SU-DHL-6 (cell line): ENCODE measurements at regions not wholly inside any gene's neighbourhood (a gene's known extent, or its start where the extent isn't known, plus 50 kb on each side); places are given as distances from the start of the nearest gene placed in this dataset.

Experiments used
- H2AFZ ChIP-seq: fragments of 200-600 bp; sonication (generic); 2 replicates; pipeline ENCODE4 v1.6.1; 2014; ENCODE audit warnings: low read depth, mild to moderate bottlenecking, moderate library complexity, mixed read lengths, antibody characterized with exemption, low read length; ENCODE audit not compliant: severe bottlenecking
- H3F3A ChIP-seq: fragments of 200-600 bp; shearing (Covaris generic); 2 replicates; pipeline ENCODE4 v1.6.0; 2016; ENCODE audit warnings: antibody characterized with exemption, mild to moderate bottlenecking; ENCODE audit not compliant: insufficient read depth
- H3K27ac ChIP-seq: fragments of 200-600 bp; sonication (generic); 2 replicates; pipeline ENCODE4 v1.5.1; 2016; ENCODE audit warnings: low read depth, mild to moderate bottlenecking, low read length, moderate library complexity, mixed read lengths
- H3K27me3 ChIP-seq: fragments of 200-600 bp; sonication (generic), shearing (Covaris generic); 2 replicates; pipeline ENCODE4 v1.6.0; 2014; ENCODE audit warnings: mild to moderate bottlenecking, low read length
- H3K36me3 ChIP-seq: fragments of 200-600 bp; sonication (generic); 2 replicates; pipeline ENCODE4 v1.6.1; 2014; ENCODE audit warnings: mild to moderate bottlenecking, low read length, mixed read lengths
- H3K4me2 ChIP-seq: fragments of 300-600, 200-600 bp; shearing (Covaris generic), sonication (generic); 2 replicates; pipeline ENCODE4 v1.6.0; 2014; ENCODE audit warnings: low read length, low read depth, mild to moderate bottlenecking; ENCODE audit not compliant: poor library complexity, severe bottlenecking
- H3K4me3 ChIP-seq: fragments of 200-600 bp; sonication (generic); 2 replicates; pipeline ENCODE4 v1.5.1; 2014; ENCODE audit warnings: antibody characterized with exemption, low read length, mild to moderate bottlenecking, mixed read lengths; ENCODE audit not compliant: insufficient read depth, poor library complexity, severe bottlenecking
- H3K79me2 ChIP-seq: fragments of 200-600 bp; sonication (generic); 2 replicates; pipeline ENCODE4 v1.6.1; 2014; ENCODE audit warnings: mild to moderate bottlenecking, low read length, moderate library complexity; ENCODE audit not compliant: insufficient read depth
- H3K9ac ChIP-seq: fragments of 200-600 bp; sonication (generic); 2 replicates; pipeline ENCODE4 v1.7.0; 2014; ENCODE audit warnings: mild to moderate bottlenecking, low read length
- H3K9me2 ChIP-seq: fragments of 200-600 bp; sonication (generic); replicated peaks from 2 replicates; pipeline ENCODE4 v1.6.1; 2014; ENCODE audit warnings: low read length; ENCODE audit not compliant: insufficient read depth
- H3K9me3 ChIP-seq: fragments of 200-600 bp; sonication (generic); 2 replicates; pipeline ENCODE4 v1.6.1; 2014; ENCODE audit warnings: low read length, mixed read lengths; ENCODE audit not compliant: insufficient read depth
- H4K20me1 ChIP-seq: fragments of 200-600 bp; sonication (generic); 2 replicates; pipeline ENCODE4 v1.6.1; 2014; ENCODE audit warnings: low read depth, mild to moderate bottlenecking, antibody characterized with exemption, low read length, moderate library complexity, mixed read lengths
- CTCF ChIP-seq: fragments of 200-600 bp; sonication (generic); IDR thresholded peaks from one replicate; pipeline ENCODE4 v1.5.1; 2017; ENCODE audit warnings: antibody characterized with exemption, mild to moderate bottlenecking, low read length, moderate library complexity; ENCODE audit not compliant: insufficient read depth, poor library complexity, severe bottlenecking
- EZH2phosphoT487 ChIP-seq: fragments of 200-600 bp; sonication (generic), shearing (Covaris generic); conservative IDR thresholded peaks from 2 replicates; pipeline ENCODE4 v1.6.1; 2018; ENCODE audit warnings: mild to moderate bottlenecking, antibody characterized with exemption, low read length, moderate library complexity, mixed read lengths

GRCh38 chr13:34300559-34300958 is 482.6 kb downstream of the RFC3 start:
- no peaks in the 10 kb centered on the region for H3K36me3 ChIP-seq
- no peaks in the 10 kb centered on the region for H4K20me1 ChIP-seq
- no peak for TF ChIP-seq CTCF
- TF ChIP-seq EZH2phosphoT487 = no peak
- H3K27me3 ChIP-seq = no peaks in the 10 kb centered on the region
- H3K9ac ChIP-seq = no peak overlapping the region
- no peaks in the 10 kb centered on the region for H3F3A ChIP-seq
- H3K9me2 ChIP-seq = no peaks in the 10 kb centered on the region
- no peak overlapping the region for H3K27ac ChIP-seq
- H2AFZ ChIP-seq = no peak overlapping the region
- H3K4me2 ChIP-seq = no peak overlapping the region
- no peaks in the 10 kb centered on the region for H3K79me2 ChIP-seq
- H3K4me3 ChIP-seq = no peak overlapping the region
- no peaks in the 10 kb centered on the region for H3K9me3 ChIP-seq

GRCh38 chr13:34302596-34302995 is 484.6 kb downstream of the RFC3 start:
- H3K79me2 ChIP-seq = no peaks in the 10 kb centered on the region
- no peaks in the 10 kb centered on the region for H3K36me3 ChIP-seq
- no peak overlapping the region for H3K9ac ChIP-seq
- H2AFZ ChIP-seq = no peak overlapping the region
- no peak overlapping the region for H3K4me3 ChIP-seq
- H3F3A ChIP-seq = no peaks in the 10 kb centered on the region
- no peak overlapping the region for H3K4me2 ChIP-seq
- no peak overlapping the region for H3K27ac ChIP-seq
- no peaks in the 10 kb centered on the region for H3K9me2 ChIP-seq
- no peaks in the 10 kb centered on the region for H3K9me3 ChIP-seq
- H4K20me1 ChIP-seq = no peaks in the 10 kb centered on the region
- no peaks in the 10 kb centered on the region for H3K27me3 ChIP-seq
- TF ChIP-seq CTCF = no peak
- TF ChIP-seq EZH2phosphoT487 = no peak

- H3K9ac ChIP-seq = no peak overlapping the region
- no peaks in the 10 kb centered on the region for H3F3A ChIP-seq
- no peaks in the 10 kb centered on the region for H3K79me2 ChIP-seq
- H3K9me2 ChIP-seq = no peaks in the 10 kb centered on the region
- H4K20me1 ChIP-seq = no peaks in the 10 kb centered on the region
- TF ChIP-seq CTCF (no peak), EZH2phosphoT487 (no peak)
- no peak overlapping the region for H3K27ac ChIP-seq
- no peaks in the 10 kb centered on the region for H3K27me3 ChIP-seq
- no peaks in the 10 kb centered on the region for H3K36me3 ChIP-seq
- H3K9me3 ChIP-seq = no peaks in the 10 kb centered on the region
- H3K4me3 ChIP-seq = no peak overlapping the region
- H2AFZ ChIP-seq = no peak overlapping the region
- H3K4me2 ChIP-seq = no peak overlapping the region
Measured at GRCh38 chr13:34303346-34303745, 485.4 kb downstream of the RFC3 start.

- Histone ChIP-seq H2AFZ (no peak overlapping the region), H3K9me3 (no peaks in the 10 kb centered on the region), H3K27me3 (no peaks in the 10 kb centered on the region), H3K79me2 (no peaks in the 10 kb centered on the region), H3K9ac (no peak overlapping the region), H3K4me3 (no peak overlapping the region), H4K20me1 (no peaks in the 10 kb centered on the region), H3K36me3 (no peaks in the 10 kb centered on the region), H3F3A (no peaks in the 10 kb centered on the region), H3K27ac (no peak overlapping the region), H3K9me2 (no peaks in the 10 kb centered on the region), H3K4me2 (no peak overlapping the region)
- no peak for TF ChIP-seq EZH2phosphoT487
- TF ChIP-seq CTCF = no peak
Measured at GRCh38 chr13:34307607-34308006, 489.7 kb downstream of the RFC3 start.
